A673 (cell line): ENCODE measurements at regions not wholly inside any gene's neighbourhood (a gene's known extent, or its start where the extent isn't known, plus 50 kb on each side); places are given as distances from the start of the nearest gene placed in this dataset.

ENCODE experiments used
- EZH2 ChIP-seq: fragments of 200-600 bp; sonication (generic); IDR thresholded peaks from 2 replicates; pipeline ENCODE4 v1.6.1; 2017; ENCODE audit warnings: borderline replicate concordance, low read depth, mild to moderate bottlenecking, mixed read lengths, antibody characterized with exemption, low read length; ENCODE audit not compliant: poor library complexity, severe bottlenecking
- TF ChIP-seq, protein P1 (sequence below): fragments of 300-800, 200-600 bp; sonication (generic); conservative IDR thresholded peaks from 2 replicates; pipeline ENCODE4 v1.5.1; 2017; ENCODE audit warnings: low read depth, mild to moderate bottlenecking, antibody characterized with exemption, low read length, moderate library complexity, mixed read lengths

DNA sequence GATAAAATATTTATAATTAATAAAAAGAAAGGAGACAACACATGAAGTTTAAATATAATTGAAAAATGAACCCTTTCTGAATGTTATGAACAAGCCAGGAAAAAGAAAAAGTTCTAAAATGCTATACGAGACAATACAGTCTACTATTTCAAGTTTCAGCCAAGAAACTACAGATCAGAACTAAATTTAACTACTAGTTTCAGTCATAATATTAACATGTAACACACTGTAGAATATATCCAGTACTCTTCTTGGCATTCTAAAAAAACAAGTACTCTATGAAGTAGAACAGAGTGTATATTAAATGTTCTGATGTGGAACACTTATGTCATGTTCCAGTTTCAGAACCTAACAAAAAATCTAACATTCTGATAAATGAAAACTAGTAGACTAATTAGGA, 679.7 kb downstream of the FAT4 start:
- TF ChIP-seq, protein P1, sequence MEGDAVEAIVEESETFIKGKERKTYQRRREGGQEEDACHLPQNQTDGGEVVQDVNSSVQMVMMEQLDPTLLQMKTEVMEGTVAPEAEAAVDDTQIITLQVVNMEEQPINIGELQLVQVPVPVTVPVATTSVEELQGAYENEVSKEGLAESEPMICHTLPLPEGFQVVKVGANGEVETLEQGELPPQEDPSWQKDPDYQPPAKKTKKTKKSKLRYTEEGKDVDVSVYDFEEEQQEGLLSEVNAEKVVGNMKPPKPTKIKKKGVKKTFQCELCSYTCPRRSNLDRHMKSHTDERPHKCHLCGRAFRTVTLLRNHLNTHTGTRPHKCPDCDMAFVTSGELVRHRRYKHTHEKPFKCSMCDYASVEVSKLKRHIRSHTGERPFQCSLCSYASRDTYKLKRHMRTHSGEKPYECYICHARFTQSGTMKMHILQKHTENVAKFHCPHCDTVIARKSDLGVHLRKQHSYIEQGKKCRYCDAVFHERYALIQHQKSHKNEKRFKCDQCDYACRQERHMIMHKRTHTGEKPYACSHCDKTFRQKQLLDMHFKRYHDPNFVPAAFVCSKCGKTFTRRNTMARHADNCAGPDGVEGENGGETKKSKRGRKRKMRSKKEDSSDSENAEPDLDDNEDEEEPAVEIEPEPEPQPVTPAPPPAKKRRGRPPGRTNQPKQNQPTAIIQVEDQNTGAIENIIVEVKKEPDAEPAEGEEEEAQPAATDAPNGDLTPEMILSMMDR = no peak
- TF ChIP-seq EZH2 = no peak
